ENCODE measurements at regions not wholly inside any gene's neighbourhood (a gene's known extent, or its start where the extent isn't known, plus 50 kb on each side); places are given as distances from the start of the nearest gene placed in this dataset.

GRCh38 chr3:43969944-43970343 lies 271.7 kb upstream of the TOPAZ1 start:
- no peaks in the 10 kb centered on the region for H4K20me1 ChIP-seq (ENCODE audit: insufficient read depth, poor library complexity, severe bottlenecking)
- H2AFZ ChIP-seq: no peak overlapping the region
- H3K27ac ChIP-seq: no peak overlapping the region
- no peak overlapping the region for H3K4me3 ChIP-seq
- no peak for DNase-seq (ENCODE audit: low spot score)
- H3K9me2 ChIP-seq (replicated peaks; ENCODE audit: insufficient read depth): no peaks in the 10 kb centered on the region
- WGBS (ENCODE audit: low lambda C conversion rate, missing lambda C conversion rate): 72% methylated on average over 4 of the region's 4 CpGs
- no peaks in the 10 kb centered on the region for H3K9me3 ChIP-seq (ENCODE audit: low read depth)
- H3K79me2 ChIP-seq: no peaks in the 10 kb centered on the region
- H3K27me3 ChIP-seq: peaks cover 8% of the 10 kb centered on the region
- no peaks in the 10 kb centered on the region for H3K4me1 ChIP-seq (ENCODE audit: insufficient read depth)
- H3K4me2 ChIP-seq: no peak overlapping the region
- TF ChIP-seq EZH2 (IDR thresholded peaks at IDR 0.05; ENCODE audit: borderline replicate concordance) (no peak), EZH2phosphoT487 (IDR thresholded peaks at IDR 0.05; ENCODE audit: low read depth, severe bottlenecking, unreplicated experiment) (no peak), CTCF (IDR thresholded peaks at IDR 0.05; ENCODE audit: poor library complexity) (no peak)
- no peaks in the 10 kb centered on the region for H3K36me3 ChIP-seq (replicated peaks; ENCODE audit: insufficient read depth, low read depth)

DNA sequence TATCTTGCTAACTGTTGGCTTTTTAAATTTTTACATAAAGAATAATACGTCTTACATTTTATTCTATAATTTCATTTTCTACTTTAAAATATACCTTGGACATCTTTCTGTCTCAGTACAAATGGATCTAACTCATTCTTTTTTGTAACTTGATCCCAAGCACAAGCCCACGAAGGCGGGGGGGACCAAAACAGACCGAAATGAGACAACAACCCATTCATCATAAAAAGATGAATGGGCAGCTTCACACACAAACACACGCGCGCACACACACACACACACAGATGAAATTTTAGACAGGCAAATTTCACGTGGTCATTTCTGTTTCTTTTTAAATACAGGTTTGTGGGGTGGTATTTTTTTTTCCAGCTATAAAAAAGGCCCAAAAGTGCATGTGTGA lies 271.3 kb upstream of the TOPAZ1 start:
- Histone ChIP-seq H3K79me2 (no peaks in the 10 kb centered on the region), H3K9me2 (replicated peaks; ENCODE audit: insufficient read depth) (no peaks in the 10 kb centered on the region), H3K27me3 (peaks cover 8% of the 10 kb centered on the region), H3K36me3 (replicated peaks; ENCODE audit: insufficient read depth, low read depth) (no peaks in the 10 kb centered on the region), H3K4me2 (no peak overlapping the region), H3K4me1 (ENCODE audit: insufficient read depth) (no peaks in the 10 kb centered on the region), H3K9me3 (ENCODE audit: low read depth) (no peaks in the 10 kb centered on the region), H2AFZ (no peak overlapping the region), H3K27ac (no peak overlapping the region), H4K20me1 (ENCODE audit: insufficient read depth, poor library complexity, severe bottlenecking) (no peaks in the 10 kb centered on the region), H3K4me3 (no peak overlapping the region)
- WGBS (ENCODE audit: low lambda C conversion rate, missing lambda C conversion rate): 64% methylated on average over 8 of the region's 8 CpGs
- TF ChIP-seq EZH2 (IDR thresholded peaks at IDR 0.05; ENCODE audit: borderline replicate concordance) (no peak), CTCF (IDR thresholded peaks at IDR 0.05; ENCODE audit: poor library complexity) (no peak), EZH2phosphoT487 (IDR thresholded peaks at IDR 0.05; ENCODE audit: low read depth, severe bottlenecking, unreplicated experiment) (no peak)
- DNase-seq (ENCODE audit: low spot score): no peak

DNA sequence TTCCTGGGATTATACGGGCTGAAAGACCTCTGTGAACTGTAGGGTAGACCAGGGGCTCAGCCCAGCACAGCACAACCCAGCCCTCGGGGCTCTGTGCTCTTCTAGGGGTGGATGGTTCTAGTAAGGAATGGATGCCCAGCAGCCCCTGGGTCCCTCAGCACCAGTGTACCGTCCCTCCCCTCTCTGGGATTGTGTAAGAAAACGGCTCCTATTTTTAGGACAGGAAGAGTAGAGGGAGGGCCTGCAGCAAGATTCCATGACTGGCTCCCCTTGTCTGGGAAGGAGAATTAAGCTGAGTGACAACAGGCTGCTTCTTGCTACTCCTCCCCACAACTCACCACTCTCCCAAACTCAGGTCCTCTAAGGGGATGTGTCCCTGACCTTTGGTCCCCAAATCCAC lies 270.8 kb upstream of the TOPAZ1 start:
- 59% methylated on average over 4 of the region's 4 CpGs for WGBS (ENCODE audit: low lambda C conversion rate, missing lambda C conversion rate)
- Histone ChIP-seq H3K27ac (no peak overlapping the region), H4K20me1 (ENCODE audit: insufficient read depth, poor library complexity, severe bottlenecking) (no peaks in the 10 kb centered on the region), H3K4me2 (no peak overlapping the region), H3K27me3 (peaks cover 8% of the 10 kb centered on the region), H3K79me2 (no peaks in the 10 kb centered on the region), H3K4me3 (no peak overlapping the region), H3K36me3 (replicated peaks; ENCODE audit: insufficient read depth, low read depth) (no peaks in the 10 kb centered on the region), H2AFZ (no peak overlapping the region), H3K4me1 (ENCODE audit: insufficient read depth) (no peaks in the 10 kb centered on the region), H3K9me3 (ENCODE audit: low read depth) (no peaks in the 10 kb centered on the region), H3K9me2 (replicated peaks; ENCODE audit: insufficient read depth) (no peaks in the 10 kb centered on the region)
- DNase-seq (ENCODE audit: low spot score): no peak
- TF ChIP-seq EZH2 (IDR thresholded peaks at IDR 0.05; ENCODE audit: borderline replicate concordance) (no peak), CTCF (IDR thresholded peaks at IDR 0.05; ENCODE audit: poor library complexity) (no peak), EZH2phosphoT487 (IDR thresholded peaks at IDR 0.05; ENCODE audit: low read depth, severe bottlenecking, unreplicated experiment) (no peak)

- no peaks in the 10 kb centered on the region for H3K79me2 ChIP-seq
- H3K27ac ChIP-seq: no peak overlapping the region
- no peaks in the 10 kb centered on the region for H3K4me1 ChIP-seq (ENCODE audit: insufficient read depth)
- peaks cover 8% of the 10 kb centered on the region for H3K27me3 ChIP-seq
- no peaks in the 10 kb centered on the region for H4K20me1 ChIP-seq (ENCODE audit: insufficient read depth, poor library complexity, severe bottlenecking)
- H3K36me3 ChIP-seq (replicated peaks; ENCODE audit: insufficient read depth, low read depth): no peaks in the 10 kb centered on the region
- no peak overlapping the region for H3K4me3 ChIP-seq
- H3K4me2 ChIP-seq: no peak overlapping the region
- no peak for DNase-seq (ENCODE audit: low spot score)
- H3K9me2 ChIP-seq (replicated peaks; ENCODE audit: insufficient read depth): no peaks in the 10 kb centered on the region
- no peaks in the 10 kb centered on the region for H3K9me3 ChIP-seq (ENCODE audit: low read depth)
- no peak overlapping the region for H2AFZ ChIP-seq
- TF ChIP-seq CTCF (IDR thresholded peaks at IDR 0.05; ENCODE audit: poor library complexity) (no peak), EZH2 (IDR thresholded peaks at IDR 0.05; ENCODE audit: borderline replicate concordance) (no peak), EZH2phosphoT487 (IDR thresholded peaks at IDR 0.05; ENCODE audit: low read depth, severe bottlenecking, unreplicated experiment) (no peak)
Observed at GRCh38 chr3:43971486-43971885, 270.2 kb upstream of the TOPAZ1 start.

All from hepatocyte (in vitro differentiated cells).